ENCODE measurements at regions not wholly inside any gene's neighbourhood (a gene's known extent, or its start where the extent isn't known, plus 50 kb on each side); places are given as distances from the start of the nearest gene placed in this dataset.

DNA sequence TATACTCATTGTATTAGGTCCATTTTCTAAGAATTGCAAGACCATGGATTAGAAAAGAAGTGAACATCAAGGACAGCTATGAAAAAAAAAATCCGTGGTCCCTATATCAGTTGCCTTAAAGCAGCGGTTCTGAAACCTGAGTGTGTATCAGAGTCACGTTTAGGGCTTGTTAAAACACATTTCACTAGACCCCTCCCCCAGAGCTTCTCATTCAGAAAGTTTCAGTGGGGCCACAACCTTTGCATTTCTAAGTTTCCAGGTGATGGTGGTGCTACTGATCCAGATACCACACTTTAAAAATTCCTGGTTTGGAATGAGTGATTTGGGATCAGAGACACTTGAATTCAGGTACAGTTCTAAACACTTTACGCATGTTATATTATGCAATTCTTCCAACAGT is 96.1 kb upstream of the PRMT6 start:
- Histone ChIP-seq H3K9ac (ENCODE audit: low read length) (no peak overlapping the region), H3K9me3 (ENCODE audit: control extremely low read depth in 1 of 3, control insufficient read depth in 2 of 3, insufficient read depth in 1 of 3, low read length in 2 of 3) (no peaks in the 10 kb centered on the region), H2AFZ (ENCODE audit: insufficient read depth, low read depth, low read length, poor library complexity, severe bottlenecking) (no peak overlapping the region), H3K4me3 (ENCODE audit: control extremely low read depth in 1 of 5, extremely low read depth in 1 of 5, insufficient read depth in 1 of 5, low read depth in 2 of 5, low read length in 4 of 5) (no peak overlapping the region), H3K27me3 (replicated peaks in 1 of 4; ENCODE audit: control extremely low read depth in 1 of 4, control insufficient read depth in 3 of 4, insufficient read depth in 4 of 4, low read length in 3 of 4) (no peaks in the 10 kb centered on the region), H3K4me2 (replicated peaks; ENCODE audit: low read depth, low read length, poor library complexity, severe bottlenecking) (no peak overlapping the region), H4K20me1 (ENCODE audit: control insufficient read depth, insufficient read depth, low read length, poor library complexity, severe bottlenecking) (no peaks in the 10 kb centered on the region), H3K36me3 (replicated peaks in 1 of 2; ENCODE audit: control extremely low read depth in 1 of 2, control insufficient read depth in 1 of 2, extremely low read depth in 1 of 2, insufficient read depth in 2 of 2, low read length in 1 of 2) (no peaks in the 10 kb centered on the region), H3K4me1 (ENCODE audit: control insufficient read depth in 2 of 2, insufficient read depth in 2 of 2, low read length in 2 of 2) (no peaks in the 10 kb centered on the region), H3K27ac (ENCODE audit: low read length in 2 of 2) (no peak overlapping the region), H3K79me2 (ENCODE audit: control insufficient read depth, insufficient read depth, low read length) (no peaks in the 10 kb centered on the region)
- ChIA-PET POLR2A (no interaction called here), CTCF (no interaction called here)
- TF ChIP-seq, protein P1, sequence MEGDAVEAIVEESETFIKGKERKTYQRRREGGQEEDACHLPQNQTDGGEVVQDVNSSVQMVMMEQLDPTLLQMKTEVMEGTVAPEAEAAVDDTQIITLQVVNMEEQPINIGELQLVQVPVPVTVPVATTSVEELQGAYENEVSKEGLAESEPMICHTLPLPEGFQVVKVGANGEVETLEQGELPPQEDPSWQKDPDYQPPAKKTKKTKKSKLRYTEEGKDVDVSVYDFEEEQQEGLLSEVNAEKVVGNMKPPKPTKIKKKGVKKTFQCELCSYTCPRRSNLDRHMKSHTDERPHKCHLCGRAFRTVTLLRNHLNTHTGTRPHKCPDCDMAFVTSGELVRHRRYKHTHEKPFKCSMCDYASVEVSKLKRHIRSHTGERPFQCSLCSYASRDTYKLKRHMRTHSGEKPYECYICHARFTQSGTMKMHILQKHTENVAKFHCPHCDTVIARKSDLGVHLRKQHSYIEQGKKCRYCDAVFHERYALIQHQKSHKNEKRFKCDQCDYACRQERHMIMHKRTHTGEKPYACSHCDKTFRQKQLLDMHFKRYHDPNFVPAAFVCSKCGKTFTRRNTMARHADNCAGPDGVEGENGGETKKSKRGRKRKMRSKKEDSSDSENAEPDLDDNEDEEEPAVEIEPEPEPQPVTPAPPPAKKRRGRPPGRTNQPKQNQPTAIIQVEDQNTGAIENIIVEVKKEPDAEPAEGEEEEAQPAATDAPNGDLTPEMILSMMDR (IDR thresholded peaks at IDR 0.05) = no peak
- no peak for TF ChIP-seq EZH2 (IDR thresholded peaks at IDR 0.05; ENCODE audit: borderline replicate concordance, insufficient read depth, low read depth, low read length, poor library complexity, severe bottlenecking)
- no peaks in the 10 kb centered on the region for H3K4me1 Mint-ChIP-seq
- intact Hi-C loops (cut with micrococcal nuclease) = no loop called here
- ATAC-seq (ENCODE audit: low read depth) = no peak
- DNase-seq = no peak
- no peaks in the 10 kb centered on the region for H3K9me3 Mint-ChIP-seq (ENCODE audit: insufficient read depth)
- H3K27me3 Mint-ChIP-seq = peaks cover 15% of the 10 kb centered on the region
- WGBS (ENCODE audit: insufficient coverage) = 33% methylated on average over 2 of the region's 4 CpGs
- H3K27ac Mint-ChIP-seq = no peak overlapping the region
- no peak overlapping the region for H3K4me3 Mint-ChIP-seq

DNA sequence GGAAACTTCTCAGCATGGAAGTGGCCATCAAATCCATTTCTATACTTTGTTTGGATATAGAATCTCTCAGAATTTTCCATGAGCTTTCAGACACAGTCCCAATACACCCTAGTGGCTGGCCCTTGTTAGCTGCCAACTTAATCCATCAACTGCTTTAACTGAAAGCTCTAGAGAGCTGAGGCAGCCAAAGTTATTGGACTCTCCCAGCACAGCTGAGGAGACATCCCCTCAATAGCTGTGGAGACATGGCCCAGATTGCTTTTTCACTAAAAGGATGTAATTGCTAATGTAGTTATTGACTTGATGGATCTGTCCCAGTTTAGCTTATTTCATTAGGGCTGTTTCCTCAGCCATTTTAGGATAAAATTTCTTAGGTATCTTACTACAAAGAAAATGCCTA is 94.8 kb upstream of the PRMT6 start:
- H3K4me2 ChIP-seq (replicated peaks; ENCODE audit: low read depth, low read length, poor library complexity, severe bottlenecking) = no peak overlapping the region
- no peaks in the 10 kb centered on the region for H4K20me1 ChIP-seq (ENCODE audit: control insufficient read depth, insufficient read depth, low read length, poor library complexity, severe bottlenecking)
- H3K4me3 Mint-ChIP-seq = no peak overlapping the region
- H3K9me3 ChIP-seq (ENCODE audit: control extremely low read depth in 1 of 3, control insufficient read depth in 2 of 3, insufficient read depth in 1 of 3, low read length in 2 of 3) = no peaks in the 10 kb centered on the region
- ChIA-PET CTCF (no interaction called here), POLR2A (no interaction called here)
- intact Hi-C loops (cut with micrococcal nuclease) = no loop called here
- no peaks in the 10 kb centered on the region for H3K4me1 ChIP-seq (ENCODE audit: control insufficient read depth in 2 of 2, insufficient read depth in 2 of 2, low read length in 2 of 2)
- no peak overlapping the region for H2AFZ ChIP-seq (ENCODE audit: insufficient read depth, low read depth, low read length, poor library complexity, severe bottlenecking)
- no peak overlapping the region for H3K27ac Mint-ChIP-seq
- TF ChIP-seq EZH2 (IDR thresholded peaks at IDR 0.05; ENCODE audit: borderline replicate concordance, insufficient read depth, low read depth, low read length, poor library complexity, severe bottlenecking) = no peak
- TF ChIP-seq, protein P1 (IDR thresholded peaks at IDR 0.05) = no peak
- no peak for DNase-seq
- peaks cover 6% of the 10 kb centered on the region for H3K27me3 Mint-ChIP-seq
- no peaks in the 10 kb centered on the region for H3K4me1 Mint-ChIP-seq
- H3K4me3 ChIP-seq (ENCODE audit: control extremely low read depth in 1 of 5, extremely low read depth in 1 of 5, insufficient read depth in 1 of 5, low read depth in 2 of 5, low read length in 4 of 5) = no peak overlapping the region
- no peaks in the 10 kb centered on the region for H3K27me3 ChIP-seq (replicated peaks in 1 of 4; ENCODE audit: control extremely low read depth in 1 of 4, control insufficient read depth in 3 of 4, insufficient read depth in 4 of 4, low read length in 3 of 4)
- no peak overlapping the region for H3K27ac ChIP-seq (ENCODE audit: low read length in 2 of 2)
- no peaks in the 10 kb centered on the region for H3K79me2 ChIP-seq (ENCODE audit: control insufficient read depth, insufficient read depth, low read length)
- no peaks in the 10 kb centered on the region for H3K9me3 Mint-ChIP-seq (ENCODE audit: insufficient read depth)
- no peak for ATAC-seq (ENCODE audit: low read depth)
- no peak overlapping the region for H3K9ac ChIP-seq (ENCODE audit: low read length)
- H3K36me3 ChIP-seq (replicated peaks in 1 of 2; ENCODE audit: control extremely low read depth in 1 of 2, control insufficient read depth in 1 of 2, extremely low read depth in 1 of 2, insufficient read depth in 2 of 2, low read length in 1 of 2) = no peaks in the 10 kb centered on the region
